Fibroblast of skin of scalp (primary cell): ENCODE measurements at regions not wholly inside any gene's neighbourhood (a gene's known extent, or its start where the extent isn't known, plus 50 kb on each side); places are given as distances from the start of the nearest gene placed in this dataset.
A peak's percentile ranks its signal among the peaks of the same experiment; 100 is the strongest.
"Not testable (repeated sequence)": the region's sequence is repeated elsewhere in the genome, so short reads cannot be mapped to it uniquely, and the experiment has no call there.

Source experiments
- DNase-seq: peaks from one replicate; pipeline ENCODE4 v3.0.0-alpha.2; 2013

DNA sequence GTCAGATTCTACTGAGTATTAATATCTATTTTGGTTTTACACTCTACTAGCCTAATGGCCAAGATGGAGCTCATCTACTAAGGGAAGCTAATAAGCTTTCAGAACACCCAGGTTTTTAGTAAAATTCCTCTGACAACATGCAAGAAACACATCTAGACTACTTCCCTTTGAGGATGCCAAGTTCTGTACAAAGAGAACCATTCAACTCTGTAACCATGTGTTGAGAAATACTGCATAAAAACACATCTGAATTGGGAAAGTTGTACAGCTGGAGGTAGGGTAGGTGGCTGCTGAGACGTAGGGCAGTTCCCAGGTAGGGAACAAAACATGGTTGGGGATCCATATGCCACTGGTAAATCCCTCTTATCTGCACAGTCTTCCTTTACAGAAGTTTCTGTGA is 66.2 kb downstream of the SC5D start:
- no peak for DNase-seq

GRCh38 chr11:121359591-121359990 is 67.0 kb downstream of the SC5D start:
- no peak for DNase-seq

DNA sequence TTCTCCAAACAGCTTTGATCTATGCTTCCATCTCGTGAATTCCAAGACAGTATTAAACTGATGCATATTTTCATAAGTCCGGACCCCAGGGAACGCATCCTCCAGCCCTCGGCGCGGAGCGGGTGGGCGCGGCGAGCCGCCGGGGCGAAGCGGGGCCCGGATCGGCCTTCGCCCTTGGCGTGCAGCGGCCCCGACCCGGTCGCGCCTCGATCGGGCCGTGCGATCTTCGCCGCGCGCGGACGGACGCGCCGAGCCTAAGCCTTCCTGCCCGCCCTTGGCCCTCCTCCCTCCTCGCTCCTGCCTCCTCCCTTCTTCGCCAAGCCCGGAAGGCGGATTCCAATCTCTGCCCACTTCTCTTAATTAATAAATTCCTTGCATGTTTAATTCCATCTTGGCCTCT is 70.4 kb downstream of the SC5D start:
- DNase-seq, result not testable (repeated sequence)

DNA sequence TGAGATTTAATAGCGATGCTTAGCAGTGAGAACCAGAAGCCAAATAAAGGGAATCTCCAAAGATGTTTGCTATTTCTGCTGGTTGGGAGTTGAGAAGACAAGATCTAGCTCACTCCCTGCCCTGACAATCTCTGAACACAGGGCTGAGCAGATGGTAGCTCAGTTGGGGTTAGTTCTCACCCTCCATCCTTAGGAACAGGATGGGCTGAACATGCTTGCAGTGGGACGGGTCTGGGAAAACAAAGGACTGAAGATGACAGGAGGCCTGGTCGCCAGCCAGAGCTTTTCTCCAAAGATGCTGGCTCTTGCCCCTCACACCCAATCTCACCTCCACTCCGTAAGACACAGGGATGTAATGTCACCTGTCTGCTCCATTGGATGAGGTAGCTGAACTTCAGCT is 72.7 kb downstream of the SC5D start:
- DNase-seq, result no peak

DNA sequence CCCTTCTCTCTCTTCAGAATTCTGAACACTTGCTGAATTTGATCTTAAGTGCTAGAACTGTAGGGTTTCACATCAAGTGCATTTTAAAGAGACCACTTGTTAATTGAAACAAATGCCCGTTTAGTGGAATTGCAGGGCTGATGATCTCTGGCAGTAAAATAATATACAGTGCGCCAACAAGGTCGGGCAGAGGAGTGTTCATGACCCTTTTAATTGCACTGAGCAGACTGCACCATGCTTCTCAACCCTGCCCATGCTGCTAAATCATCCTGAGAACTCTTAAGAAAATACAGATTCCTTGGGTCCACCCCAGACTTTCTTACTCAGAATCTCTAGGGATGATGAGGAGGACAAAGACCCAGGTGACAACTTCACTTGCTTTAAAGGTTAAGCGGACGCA is 73.5 kb downstream of the SC5D start:
- no peak for DNase-seq

GRCh38 chr11:121367001-121367843 is 74.7 kb downstream of the SC5D start:
- DNase-seq, result peak; percentile 56

DNA sequence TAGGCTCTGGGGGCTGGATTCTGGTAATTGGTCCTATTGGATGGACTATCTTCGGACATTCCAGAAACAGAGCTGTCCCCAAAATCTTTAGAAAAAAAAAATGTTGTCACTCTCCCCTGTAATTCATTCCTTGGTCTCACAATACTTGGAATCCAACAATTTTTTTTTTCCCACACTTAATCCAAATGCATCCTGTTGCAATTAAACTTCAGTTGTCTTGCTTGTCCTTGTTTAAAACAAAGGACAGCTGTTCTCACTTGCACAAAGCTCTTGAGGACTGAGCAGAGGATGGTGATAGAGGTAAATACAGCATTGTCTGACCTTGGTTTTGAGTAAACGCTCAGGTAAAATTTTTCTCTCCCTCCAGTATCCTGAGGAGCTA is 75.3 kb downstream of the SC5D start:
- no peak for DNase-seq

- DNase-seq, result no peak
These were observed 76.0 kb downstream of the SC5D start for GRCh38 chr11:121368364-121369240.

DNA sequence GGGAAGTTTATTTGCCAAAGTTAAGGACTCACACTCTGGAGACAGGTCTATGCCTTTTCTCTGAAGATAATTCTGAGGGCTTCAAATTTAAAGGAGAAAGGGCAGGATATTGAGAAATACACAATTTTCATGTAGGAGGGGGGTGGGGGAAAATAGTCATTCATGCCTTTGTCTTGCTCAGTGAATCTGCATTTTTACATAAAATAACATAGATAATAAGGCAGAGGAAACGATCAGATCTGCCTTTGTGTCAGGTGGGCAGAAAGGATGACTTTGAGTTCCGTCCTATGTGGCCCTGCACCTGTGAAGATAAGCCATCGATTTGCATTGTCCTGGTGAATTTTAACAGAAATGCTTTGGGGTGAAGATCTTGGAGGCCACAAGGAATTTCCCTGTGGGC is 76.8 kb downstream of the SC5D start:
- DNase-seq, result no peak

DNA sequence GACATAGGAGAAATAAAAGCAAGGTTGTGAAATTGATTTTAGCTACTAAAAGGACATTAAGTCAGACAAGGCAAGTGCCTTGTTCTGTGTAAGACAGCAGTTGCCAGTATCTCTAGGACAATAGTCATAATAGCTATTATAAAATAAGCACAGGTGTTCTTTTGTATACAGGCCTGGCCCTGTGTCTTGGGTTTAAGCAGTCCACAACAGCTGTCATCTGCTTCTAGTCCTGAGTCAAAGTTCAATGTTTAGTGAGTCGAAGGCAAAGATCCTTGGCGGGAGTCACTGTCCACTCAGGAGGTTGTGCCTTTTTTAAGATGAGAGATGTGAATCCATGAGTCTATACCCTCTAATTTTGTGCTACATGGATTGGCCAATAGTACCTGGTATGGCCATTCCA is 79.5 kb downstream of the SC5D start:
- no peak for DNase-seq

GRCh38 chr11:121372671-121373429 is 79.3 kb upstream of the SORL1 start:
- no peak for DNase-seq

DNA sequence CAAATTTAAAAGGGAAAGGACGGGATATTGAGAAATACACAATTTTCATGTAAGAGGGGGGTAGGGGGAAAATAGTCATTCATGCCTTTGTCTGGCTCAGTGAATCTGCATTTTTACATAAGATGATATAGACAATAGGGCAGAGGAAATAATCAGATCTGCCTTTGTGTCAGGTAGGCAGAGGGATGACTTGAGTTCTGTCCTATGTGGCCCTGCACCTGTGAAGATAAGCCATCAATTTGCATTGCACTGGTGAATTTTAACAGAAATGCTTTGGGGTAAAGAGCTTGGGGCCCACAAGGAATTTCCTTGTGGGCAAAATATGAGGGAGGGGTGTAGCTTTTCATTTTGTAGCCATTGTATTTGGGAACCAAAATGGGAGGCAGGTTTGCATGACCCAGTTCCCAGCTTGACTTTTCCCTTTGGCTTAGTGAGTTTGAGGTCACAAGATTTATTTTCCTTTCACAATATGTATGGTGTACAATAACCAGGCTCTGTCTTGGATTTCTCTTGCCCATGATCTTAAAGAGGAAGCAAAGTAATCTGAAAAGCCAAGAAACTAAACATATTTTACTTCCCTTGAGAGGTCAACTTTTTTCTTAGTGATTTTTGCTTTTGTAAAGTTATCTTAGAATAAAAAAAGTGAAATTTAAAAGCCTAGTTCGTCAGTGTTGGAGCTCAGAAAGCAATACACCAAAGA is 77.7 kb upstream of the SORL1 start:
- DNase-seq, result no peak

- no peak for DNase-seq
These were observed 76.0 kb upstream of the SORL1 start for GRCh38 chr11:121376130-121376529.

DNA sequence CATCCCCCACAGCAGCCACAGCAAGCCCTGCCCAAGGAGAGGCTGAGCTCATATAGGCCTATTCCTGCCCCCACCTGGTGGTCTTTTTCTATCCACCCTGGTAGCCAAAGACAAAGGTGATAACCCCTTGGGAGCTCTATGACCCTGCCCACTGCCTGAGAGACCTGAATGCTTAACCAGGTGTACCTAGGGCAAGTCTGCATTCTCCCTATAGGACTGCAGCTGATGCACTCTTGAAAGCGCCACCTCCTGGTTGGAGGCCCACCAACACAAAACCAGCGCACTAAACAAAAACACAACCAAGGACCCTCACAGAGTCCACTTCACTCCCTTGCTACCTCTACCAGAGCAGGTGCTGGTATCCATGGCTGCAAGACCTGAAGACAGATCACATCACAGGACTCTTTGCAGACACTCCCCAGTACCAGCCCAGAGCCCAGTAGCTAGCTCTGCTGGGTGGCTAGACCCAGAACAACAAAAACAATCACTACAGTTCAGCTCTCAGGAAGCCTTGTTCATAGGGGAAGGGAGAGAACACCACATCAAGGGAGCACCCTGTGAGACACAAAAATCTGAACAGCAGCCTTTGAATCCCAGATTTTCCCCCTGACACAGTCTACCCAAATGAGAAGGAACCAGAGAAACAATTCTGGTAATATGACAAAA is 72.8 kb upstream of the SORL1 start:
- not testable (repeated sequence) for DNase-seq

DNA sequence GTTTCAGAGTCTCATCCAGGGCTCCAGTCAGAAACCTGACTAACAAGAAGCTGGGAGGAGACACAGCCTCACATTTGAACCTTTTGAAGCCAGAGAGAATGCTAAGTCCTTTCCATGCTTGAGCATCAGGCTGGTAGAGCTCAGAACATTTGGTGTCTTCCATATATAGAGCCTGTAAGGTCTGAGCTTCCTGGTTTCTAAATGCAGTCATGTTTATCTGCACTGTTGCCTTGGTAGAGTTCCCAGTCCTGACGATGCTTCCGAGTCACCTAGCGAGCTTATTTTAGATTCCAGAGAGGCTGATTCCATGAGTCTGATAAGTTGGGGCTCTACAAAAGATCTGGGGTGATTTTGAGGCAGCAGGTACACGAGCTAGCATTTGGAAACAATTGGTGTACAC is 68.4 kb upstream of the SORL1 start:
- no peak for DNase-seq

- DNase-seq, result no peak
These were observed 66.4 kb upstream of the SORL1 start for GRCh38 chr11:121385688-121386087.
